ENCODE measurements at regions not wholly inside any gene's neighbourhood (a gene's known extent, or its start where the extent isn't known, plus 50 kb on each side); places are given as distances from the start of the nearest gene placed in this dataset.

DNA sequence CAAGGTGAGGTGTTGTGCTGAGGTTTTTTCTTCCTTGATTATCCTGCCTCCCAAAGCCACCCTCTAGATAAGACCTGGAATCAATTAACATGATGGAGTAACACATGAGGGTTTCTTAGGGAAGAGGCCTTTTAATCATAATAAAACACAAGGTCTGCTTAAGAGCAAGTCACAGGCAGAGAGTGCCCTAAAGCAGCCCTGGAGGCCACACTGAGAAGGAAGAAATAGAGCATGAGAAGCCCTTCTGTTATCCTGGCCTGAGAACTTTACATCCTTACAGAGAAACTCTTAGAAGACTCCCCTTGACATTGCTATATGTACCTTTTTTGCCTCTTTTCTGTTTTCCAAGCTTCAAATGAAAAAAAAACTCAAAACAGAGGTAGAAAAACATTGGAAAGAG lies 132.3 kb downstream of the CEP57L1 start:
- ChIA-PET POLR2A (no interaction called here), CTCF (no interaction called here)
- no peak overlapping the region for H3K4me2 ChIP-seq
- H3K9me3 ChIP-seq: no peaks in the 10 kb centered on the region
- TF ChIP-seq KDM1A (IDR thresholded peaks at IDR 0.05; ENCODE audit: low read depth) (no peak), RARB (CRISPR knock-in tag; IDR thresholded peaks at IDR 0.05) (no peak), FOXS1 (CRISPR knock-in tag; IDR thresholded peaks at IDR 0.05) (no peak), TFCP2L1 (CRISPR knock-in tag; IDR thresholded peaks at IDR 0.05) (no peak)
- TF ChIP-seq, protein P1, sequence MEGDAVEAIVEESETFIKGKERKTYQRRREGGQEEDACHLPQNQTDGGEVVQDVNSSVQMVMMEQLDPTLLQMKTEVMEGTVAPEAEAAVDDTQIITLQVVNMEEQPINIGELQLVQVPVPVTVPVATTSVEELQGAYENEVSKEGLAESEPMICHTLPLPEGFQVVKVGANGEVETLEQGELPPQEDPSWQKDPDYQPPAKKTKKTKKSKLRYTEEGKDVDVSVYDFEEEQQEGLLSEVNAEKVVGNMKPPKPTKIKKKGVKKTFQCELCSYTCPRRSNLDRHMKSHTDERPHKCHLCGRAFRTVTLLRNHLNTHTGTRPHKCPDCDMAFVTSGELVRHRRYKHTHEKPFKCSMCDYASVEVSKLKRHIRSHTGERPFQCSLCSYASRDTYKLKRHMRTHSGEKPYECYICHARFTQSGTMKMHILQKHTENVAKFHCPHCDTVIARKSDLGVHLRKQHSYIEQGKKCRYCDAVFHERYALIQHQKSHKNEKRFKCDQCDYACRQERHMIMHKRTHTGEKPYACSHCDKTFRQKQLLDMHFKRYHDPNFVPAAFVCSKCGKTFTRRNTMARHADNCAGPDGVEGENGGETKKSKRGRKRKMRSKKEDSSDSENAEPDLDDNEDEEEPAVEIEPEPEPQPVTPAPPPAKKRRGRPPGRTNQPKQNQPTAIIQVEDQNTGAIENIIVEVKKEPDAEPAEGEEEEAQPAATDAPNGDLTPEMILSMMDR (IDR thresholded peaks at IDR 0.05): no peak
- no peak overlapping the region for H3K4me3 ChIP-seq
- DNase-seq (ENCODE audit: low read depth in 1 of 2, low spot score in 1 of 2): no peak
- no peaks in the 10 kb centered on the region for H3K4me1 ChIP-seq
- no peak for FAIRE-seq
- no peak for ATAC-seq
- H3K27ac ChIP-seq: no peak overlapping the region

DNA sequence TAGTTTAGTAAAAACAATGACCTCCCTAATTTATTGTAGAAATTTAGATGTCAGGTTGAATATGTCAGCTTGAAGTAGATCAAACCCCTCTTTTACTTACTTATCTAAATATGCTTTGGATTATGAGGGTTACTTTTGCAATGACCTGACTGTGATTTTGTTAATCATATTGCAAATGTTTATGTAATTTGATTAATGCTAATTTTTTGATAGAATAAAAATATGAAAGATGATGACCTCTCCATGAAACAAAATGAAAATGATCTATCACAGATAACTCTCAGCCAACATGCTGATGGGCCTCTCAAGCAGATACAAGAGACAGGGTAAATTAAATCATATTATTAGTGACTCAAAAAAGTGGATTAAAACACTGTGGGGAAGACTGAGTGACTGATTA lies 131.0 kb downstream of the CEP57L1 start:
- POLR2A ChIA-PET: no interaction called here
- Histone ChIP-seq H3K4me3 (no peak overlapping the region), H3K4me1 (no peaks in the 10 kb centered on the region), H3K4me2 (no peak overlapping the region), H3K27ac (no peak overlapping the region), H3K9me3 (no peaks in the 10 kb centered on the region)
- DNase-seq (ENCODE audit: low read depth in 1 of 2, low spot score in 1 of 2) (no peak), FAIRE-seq (no peak), ATAC-seq (no peak)
- TF ChIP-seq RFX5 (IDR thresholded peaks at IDR 0.05): no peak
- TF ChIP-seq PHF8 (IDR thresholded peaks at IDR 0.05; ENCODE audit: borderline replicate concordance, low read depth): no peak
- TF ChIP-seq, protein P2, sequence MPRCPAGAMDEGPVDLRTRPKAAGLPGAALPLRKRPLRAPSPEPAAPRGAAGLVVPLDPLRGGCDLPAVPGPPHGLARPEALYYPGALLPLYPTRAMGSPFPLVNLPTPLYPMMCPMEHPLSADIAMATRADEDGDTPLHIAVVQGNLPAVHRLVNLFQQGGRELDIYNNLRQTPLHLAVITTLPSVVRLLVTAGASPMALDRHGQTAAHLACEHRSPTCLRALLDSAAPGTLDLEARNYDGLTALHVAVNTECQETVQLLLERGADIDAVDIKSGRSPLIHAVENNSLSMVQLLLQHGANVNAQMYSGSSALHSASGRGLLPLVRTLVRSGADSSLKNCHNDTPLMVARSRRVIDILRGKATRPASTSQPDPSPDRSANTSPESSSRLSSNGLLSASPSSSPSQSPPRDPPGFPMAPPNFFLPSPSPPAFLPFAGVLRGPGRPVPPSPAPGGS (IDR thresholded peaks at IDR 0.05): no peak
- TF ChIP-seq SREBF2 (IDR thresholded peaks at IDR 0.05): no peak
- no peak for TF ChIP-seq MYC (IDR thresholded peaks at IDR 0.05; ENCODE audit: borderline replicate concordance, low read length)
- TF ChIP-seq, protein P3, sequence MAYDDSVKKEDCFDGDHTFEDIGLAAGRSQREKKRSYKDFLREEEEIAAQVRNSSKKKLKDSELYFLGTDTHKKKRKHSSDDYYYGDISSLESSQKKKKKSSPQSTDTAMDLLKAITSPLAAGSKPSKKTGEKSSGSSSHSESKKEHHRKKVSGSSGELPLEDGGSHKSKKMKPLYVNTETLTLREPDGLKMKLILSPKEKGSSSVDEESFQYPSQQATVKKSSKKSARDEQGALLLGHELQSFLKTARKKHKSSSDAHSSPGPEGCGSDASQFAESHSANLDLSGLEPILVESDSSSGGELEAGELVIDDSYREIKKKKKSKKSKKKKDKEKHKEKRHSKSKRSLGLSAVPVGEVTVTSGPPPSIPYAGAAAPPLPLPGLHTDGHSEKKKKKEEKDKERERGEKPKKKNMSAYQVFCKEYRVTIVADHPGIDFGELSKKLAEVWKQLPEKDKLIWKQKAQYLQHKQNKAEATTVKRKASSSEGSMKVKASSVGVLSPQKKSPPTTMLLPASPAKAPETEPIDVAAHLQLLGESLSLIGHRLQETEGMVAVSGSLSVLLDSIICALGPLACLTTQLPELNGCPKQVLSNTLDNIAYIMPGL (CRISPR knock-in tag; IDR thresholded peaks at IDR 0.05; ENCODE audit: borderline replicate concordance): no peak
- no peak for TF ChIP-seq ZC3H11A (IDR thresholded peaks at IDR 0.05)
- TF ChIP-seq NFE2L2 (conservative IDR thresholded peaks at IDR 0.05; ENCODE audit: low read length): no peak
- TF ChIP-seq, protein P4, sequence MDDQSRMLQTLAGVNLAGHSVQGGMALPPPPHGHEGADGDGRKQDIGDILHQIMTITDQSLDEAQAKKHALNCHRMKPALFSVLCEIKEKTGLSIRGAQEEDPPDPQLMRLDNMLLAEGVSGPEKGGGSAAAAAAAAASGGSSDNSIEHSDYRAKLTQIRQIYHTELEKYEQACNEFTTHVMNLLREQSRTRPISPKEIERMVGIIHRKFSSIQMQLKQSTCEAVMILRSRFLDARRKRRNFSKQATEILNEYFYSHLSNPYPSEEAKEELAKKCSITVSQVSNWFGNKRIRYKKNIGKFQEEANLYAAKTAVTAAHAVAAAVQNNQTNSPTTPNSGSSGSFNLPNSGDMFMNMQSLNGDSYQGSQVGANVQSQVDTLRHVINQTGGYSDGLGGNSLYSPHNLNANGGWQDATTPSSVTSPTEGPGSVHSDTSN (IDR thresholded peaks at IDR 0.05): no peak
- TF ChIP-seq, protein P5, sequence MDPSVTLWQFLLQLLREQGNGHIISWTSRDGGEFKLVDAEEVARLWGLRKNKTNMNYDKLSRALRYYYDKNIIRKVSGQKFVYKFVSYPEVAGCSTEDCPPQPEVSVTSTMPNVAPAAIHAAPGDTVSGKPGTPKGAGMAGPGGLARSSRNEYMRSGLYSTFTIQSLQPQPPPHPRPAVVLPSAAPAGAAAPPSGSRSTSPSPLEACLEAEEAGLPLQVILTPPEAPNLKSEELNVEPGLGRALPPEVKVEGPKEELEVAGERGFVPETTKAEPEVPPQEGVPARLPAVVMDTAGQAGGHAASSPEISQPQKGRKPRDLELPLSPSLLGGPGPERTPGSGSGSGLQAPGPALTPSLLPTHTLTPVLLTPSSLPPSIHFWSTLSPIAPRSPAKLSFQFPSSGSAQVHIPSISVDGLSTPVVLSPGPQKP (IDR thresholded peaks at IDR 0.05; ENCODE audit: low read depth, low read length): no peak
- TF ChIP-seq HOXB5 (CRISPR knock-in tag; IDR thresholded peaks at IDR 0.05): no peak
- TF ChIP-seq CEBPB (IDR thresholded peaks at IDR 0.05): no peak
- no peak for TF ChIP-seq HOXB13 (CRISPR knock-in tag; IDR thresholded peaks at IDR 0.05; ENCODE audit: low read depth)
- TF ChIP-seq SMC3 (IDR thresholded peaks at IDR 0.05): no peak
- no peak for TF ChIP-seq NPAS2 (CRISPR knock-in tag; IDR thresholded peaks at IDR 0.05; ENCODE audit: borderline replicate concordance)
- no peak for TF ChIP-seq NR3C1 (IDR thresholded peaks at IDR 0.05)
- no peak for TF ChIP-seq EHF (CRISPR knock-in tag; IDR thresholded peaks at IDR 0.05)
- CTCF ChIA-PET: interaction anchor here (1.2 to 2.7 kb wide), 2 partner anchors 13 to 38 kb away, joined by 3 to 7 read pairs; no protein-coding TSS in a partner anchor

Measured in A549 (cell line).